Kidney tubule cell (primary cell): ENCODE measurements at regions not wholly inside any gene's neighbourhood (a gene's known extent, or its start where the extent isn't known, plus 50 kb on each side); places are given as distances from the start of the nearest gene placed in this dataset.
"Not testable (repeated sequence)": the region's sequence is repeated elsewhere in the genome, so short reads cannot be mapped to it uniquely, and the experiment has no call there.

Experiments
- DNase-seq: peaks from one replicate; pipeline ENCODE4 v3.0.0-alpha.2; 2018; ENCODE audit warnings: low spot score

- no peak for DNase-seq
Measured at GRCh38 chr18:47409519-47409918, 158.1 kb upstream of the SKOR2 start.

GRCh38 chr18:47407736-47408135, 156.3 kb upstream of the SKOR2 start:
- no peak for DNase-seq

GRCh38 chr18:47404845-47405244, 153.4 kb upstream of the SKOR2 start:
- DNase-seq = no peak

- no peak for DNase-seq
Measured at GRCh38 chr18:47403949-47404348, 152.5 kb upstream of the SKOR2 start.

- no peak for DNase-seq
Measured at GRCh38 chr18:47403317-47403716, 151.9 kb upstream of the SKOR2 start.

GRCh38 chr18:47399475-47399874, 148.0 kb upstream of the SKOR2 start:
- DNase-seq = no peak

GRCh38 chr18:47397671-47398319, 146.3 kb upstream of the SKOR2 start:
- DNase-seq = peak; percentile 5

GRCh38 chr18:47391665-47392064, 140.2 kb upstream of the SKOR2 start:
- DNase-seq = no peak

GRCh38 chr18:47390410-47391024, 139.1 kb upstream of the SKOR2 start:
- no peak for DNase-seq

- DNase-seq = no peak
Measured at GRCh38 chr18:47389210-47389609, 137.8 kb upstream of the SKOR2 start.

GRCh38 chr18:47387864-47388263, 136.4 kb upstream of the SKOR2 start:
- no peak for DNase-seq

- DNase-seq = no peak
Measured at GRCh38 chr18:47383729-47384128, 132.3 kb upstream of the SKOR2 start.

- no peak for DNase-seq
Measured at GRCh38 chr18:47381975-47382570, 130.6 kb upstream of the SKOR2 start.

GRCh38 chr18:47380153-47380552, 128.7 kb upstream of the SKOR2 start:
- DNase-seq = no peak

- DNase-seq = no peak
Measured at GRCh38 chr18:47373465-47373864, 122.0 kb upstream of the SKOR2 start.

- DNase-seq = no peak
Measured at GRCh38 chr18:47370052-47370451, 118.6 kb upstream of the SKOR2 start.

GRCh38 chr18:47354061-47354460, 102.6 kb upstream of the SKOR2 start:
- DNase-seq = not testable (repeated sequence)

GRCh38 chr18:47346016-47346415, 94.6 kb upstream of the SKOR2 start:
- no peak for DNase-seq

- no peak for DNase-seq
Measured at GRCh38 chr18:47345291-47345690, 93.8 kb upstream of the SKOR2 start.

GRCh38 chr18:47343291-47343690, 91.8 kb upstream of the SKOR2 start:
- no peak for DNase-seq

- DNase-seq = no peak
Measured at GRCh38 chr18:47342566-47342965, 91.1 kb upstream of the SKOR2 start.

GRCh38 chr18:47341678-47342077, 90.2 kb upstream of the SKOR2 start:
- DNase-seq = no peak

- DNase-seq = no peak
Measured at GRCh38 chr18:47334966-47335365, 83.5 kb upstream of the SKOR2 start.
